ENCODE measurements at regions not wholly inside any gene's neighbourhood (a gene's known extent, or its start where the extent isn't known, plus 50 kb on each side); places are given as distances from the start of the nearest gene placed in this dataset.

- no peak overlapping the region for H3K4me3 ChIP-seq
- no peaks in the 10 kb centered on the region for H3K36me3 ChIP-seq
- ATAC-seq (peak; percentile 53 to 77), DNase-seq (peak; percentile 33 to 37)
- H3K4me1 ChIP-seq: no peaks in the 10 kb centered on the region
- no peak overlapping the region for H3K27ac ChIP-seq
- intact Hi-C loops (cut with DNase I; ENCODE audit: low total_unique reads) (no loop called here), in situ Hi-C loops (cut with MboI; ENCODE audit: low sequenced_read_pairs in 4 of 4) (loop anchor here in 1 of 4 donors (25.0 kb wide), 1 partner anchor 295 kb away; no protein-coding TSS in a partner anchor)
- TF ChIP-seq POLR2A (IDR thresholded peaks at IDR 0.05): no peak
- no peak for TF ChIP-seq CTCF (IDR thresholded peaks at IDR 0.05 in 4 of 5, conservative IDR thresholded peaks at IDR 0.05 in 1 of 5)
- no peaks in the 10 kb centered on the region for H3K27me3 ChIP-seq
- H3K9me3 ChIP-seq: no peaks in the 10 kb centered on the region
These were observed 277.3 kb upstream of the HAND2 start for GRCh38 chr4:173807347-173807746.

DNA sequence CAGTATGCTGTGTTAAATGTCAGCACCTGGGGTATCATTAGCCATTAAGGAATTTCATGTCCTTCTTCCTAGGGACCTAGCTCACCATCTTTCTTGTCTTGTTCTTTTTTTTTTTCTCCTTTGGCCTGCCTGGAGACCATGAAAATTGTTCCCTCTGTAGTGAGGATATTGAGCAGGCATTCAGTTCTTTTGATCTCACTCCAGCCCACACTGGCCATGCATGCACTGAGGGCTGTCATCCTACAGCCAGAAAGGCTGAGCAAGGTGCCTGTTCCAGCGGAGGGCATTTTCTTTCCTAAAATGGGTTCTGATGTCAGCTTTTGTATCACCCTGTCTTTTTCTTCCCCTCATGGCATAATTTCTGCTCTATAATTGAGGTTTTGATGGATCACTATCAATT, 275.9 kb upstream of the HAND2 start:
- Histone ChIP-seq H3K27me3 (no peaks in the 10 kb centered on the region), H3K27ac (no peak overlapping the region), H3K9me3 (no peaks in the 10 kb centered on the region), H3K36me3 (no peaks in the 10 kb centered on the region), H3K4me1 (no peaks in the 10 kb centered on the region), H3K4me3 (no peak overlapping the region)
- in situ Hi-C loops (cut with MboI; ENCODE audit: low sequenced_read_pairs in 4 of 4) (loop anchor here in 1 of 4 donors (25.0 kb wide), 1 partner anchor 294 kb away; no protein-coding TSS in a partner anchor), intact Hi-C loops (cut with DNase I; ENCODE audit: low total_unique reads) (no loop called here)
- ATAC-seq (no peak), DNase-seq (no peak)
- no peak for TF ChIP-seq CTCF (IDR thresholded peaks at IDR 0.05 in 4 of 5, conservative IDR thresholded peaks at IDR 0.05 in 1 of 5)
- TF ChIP-seq POLR2A (IDR thresholded peaks at IDR 0.05): no peak

DNA sequence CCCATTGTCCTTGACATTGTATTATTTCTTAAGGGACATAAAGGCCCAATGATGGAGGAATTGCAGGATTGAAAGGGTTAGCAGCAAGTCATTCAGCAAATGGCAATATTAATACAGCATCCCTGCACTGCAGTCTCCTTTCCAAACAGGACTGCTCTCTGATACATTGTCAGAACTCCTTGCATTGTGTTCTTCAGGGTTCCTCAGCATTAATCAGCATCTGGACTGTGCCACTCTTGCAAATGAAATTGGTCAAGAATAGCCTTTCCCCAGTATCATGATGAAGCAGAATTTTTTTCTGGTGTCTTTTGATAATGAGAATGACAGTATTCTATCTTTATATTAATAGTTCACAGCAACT, 272.6 kb upstream of the HAND2 start:
- no peaks in the 10 kb centered on the region for H3K36me3 ChIP-seq
- TF ChIP-seq CTCF (IDR thresholded peaks at IDR 0.05 in 4 of 5, conservative IDR thresholded peaks at IDR 0.05 in 1 of 5): no peak
- TF ChIP-seq POLR2A (IDR thresholded peaks at IDR 0.05): no peak
- no peaks in the 10 kb centered on the region for H3K27me3 ChIP-seq
- H3K4me3 ChIP-seq: no peak overlapping the region
- DNase-seq (no peak), ATAC-seq (peak in 1 of 2 donors; percentile 28)
- H3K4me1 ChIP-seq: no peaks in the 10 kb centered on the region
- no peaks in the 10 kb centered on the region for H3K9me3 ChIP-seq
- no peak overlapping the region for H3K27ac ChIP-seq
- in situ Hi-C loops (cut with MboI; ENCODE audit: low sequenced_read_pairs in 4 of 4) (loop anchor here in 1 of 4 donors (25.0 kb wide), 1 partner anchor 290 kb away; no protein-coding TSS in a partner anchor), intact Hi-C loops (cut with DNase I; ENCODE audit: low total_unique reads) (no loop called here)

- TF ChIP-seq POLR2A (IDR thresholded peaks at IDR 0.05) (no peak), CTCF (IDR thresholded peaks at IDR 0.05 in 4 of 5, conservative IDR thresholded peaks at IDR 0.05 in 1 of 5) (no peak)
- DNase-seq (no peak), ATAC-seq (peak in 1 of 2 donors; percentile 52)
- Histone ChIP-seq H3K9me3 (no peaks in the 10 kb centered on the region), H3K4me1 (no peaks in the 10 kb centered on the region), H3K36me3 (no peaks in the 10 kb centered on the region), H3K4me3 (no peak overlapping the region), H3K27me3 (no peaks in the 10 kb centered on the region), H3K27ac (no peak overlapping the region)
- intact Hi-C loops (cut with DNase I; ENCODE audit: low total_unique reads): no loop called here
- in situ Hi-C loops (cut with MboI; ENCODE audit: low sequenced_read_pairs in 4 of 4): loop anchor here in 1 of 4 donors (25.0 kb wide), 1 partner anchor 290 kb away; no protein-coding TSS in a partner anchor
These were observed 272.0 kb upstream of the HAND2 start for GRCh38 chr4:173801876-173802661.
